Endodermal cell (in vitro differentiated cells): ENCODE measurements at regions not wholly inside any gene's neighbourhood (a gene's known extent, or its start where the extent isn't known, plus 50 kb on each side); places are given as distances from the start of the nearest gene placed in this dataset.

ENCODE experiments used
- DNase-seq: peaks from one replicate; pipeline ENCODE4 v3.0.0-alpha.2; 2017
- H3K27ac ChIP-seq: 2 replicates; pipeline ENCODE4 v1.5.1; 2013; ENCODE audit warnings: mild to moderate bottlenecking, low read depth, low read length, moderate library complexity
- H3K27me3 ChIP-seq: 2 replicates; pipeline ENCODE4 v1.6.1; 2013; ENCODE audit warnings: mild to moderate bottlenecking, low read length, moderate library complexity; ENCODE audit not compliant: insufficient read depth, control insufficient read depth, poor library complexity, severe bottlenecking
- H3K36me3 ChIP-seq: 2 replicates; pipeline ENCODE4 v1.7.0; 2013; ENCODE audit warnings: mild to moderate bottlenecking, low read length, moderate library complexity; ENCODE audit not compliant: control insufficient read depth, insufficient read depth
- H3K4me1 ChIP-seq: one replicate; pipeline ENCODE4 v1.7.0; 2013; ENCODE audit warnings: low read length; ENCODE audit not compliant: control insufficient read depth, insufficient read depth
- H3K4me3 ChIP-seq: 2 replicates; pipeline ENCODE4 v1.5.1; 2013; ENCODE audit warnings: mild to moderate bottlenecking, low read length, moderate library complexity
- H3K9ac ChIP-seq: 2 replicates; pipeline ENCODE4 v1.6.1; 2013; ENCODE audit warnings: mild to moderate bottlenecking, low read length, moderate library complexity; ENCODE audit not compliant: poor library complexity, severe bottlenecking; ENCODE audit errors: extremely low read depth
- H3K9me3 ChIP-seq: 2 replicates; pipeline ENCODE4 v1.6.1; 2013; ENCODE audit warnings: mild to moderate bottlenecking, low read length, moderate library complexity; ENCODE audit not compliant: control insufficient read depth
- H3K27ac Mint-ChIP-seq: 2 replicates; pipeline ENCODE4 v1.8.0; 2020; ENCODE audit warnings: mixed read lengths
- H3K27me3 Mint-ChIP-seq: 2 replicates; pipeline ENCODE4 v1.8.0; 2021; ENCODE audit warnings: mild to moderate bottlenecking, mixed read lengths; ENCODE audit not compliant: insufficient read depth
- H3K36me3 Mint-ChIP-seq: 2 replicates; pipeline ENCODE4 v1.8.0; 2020; ENCODE audit warnings: low read depth, mixed read lengths
- H3K4me1 Mint-ChIP-seq: 2 replicates; pipeline ENCODE4 v1.8.0; 2020; ENCODE audit warnings: mixed read lengths
- H3K4me3 Mint-ChIP-seq: 2 replicates; pipeline ENCODE4 v1.8.0; 2020; ENCODE audit warnings: mild to moderate bottlenecking, moderate library complexity, mixed read lengths
- H3K9me3 Mint-ChIP-seq: 2 replicates; pipeline ENCODE4 v1.8.0; 2020; ENCODE audit warnings: mild to moderate bottlenecking, mixed read lengths
- WGBS, 2 experiments: methylation state at CpG; one replicate each; pipeline versions ENCODE4 v1.1.5 to v1.1.7; 2013; ENCODE audit warnings: missing lambda C conversion rate in 2 of 2, mixed read lengths in 1 of 2; ENCODE audit not compliant: insufficient coverage in 1 of 2, insufficient read length in 1 of 2; 5-methylcytosine and 5-hydroxymethylcytosine counted together
- TF ChIP-seq, protein P1 (sequence below): fragments of 200-600 bp; sonication (generic); conservative IDR thresholded peaks from 2 replicates; pipeline ENCODE4 v1.5.0; 2021; ENCODE audit warnings: antibody characterized with exemption, mild to moderate bottlenecking

DNA sequence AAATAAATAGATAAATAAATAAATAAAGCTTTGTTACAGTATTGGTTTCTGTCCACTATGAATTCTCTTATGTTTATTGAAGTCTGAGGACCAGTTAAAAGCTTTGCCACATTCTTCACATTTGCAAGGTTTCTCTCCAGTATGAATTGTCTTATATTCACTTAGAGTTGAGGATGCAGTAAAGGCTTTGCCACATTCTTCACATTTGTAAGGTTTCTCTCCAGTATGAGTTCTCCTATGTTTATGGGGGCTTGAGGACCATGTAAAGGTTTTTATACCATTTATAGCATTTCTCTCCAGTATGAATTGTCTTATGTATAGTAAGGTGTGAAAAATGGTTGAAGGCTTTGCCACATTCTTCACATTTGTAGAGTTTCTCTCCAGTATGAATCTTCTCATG lies 168.3 kb downstream of the ZNF737 start:
- peak overlapping the region; percentile 72 for H3K4me3 ChIP-seq
- TF ChIP-seq, protein P1, sequence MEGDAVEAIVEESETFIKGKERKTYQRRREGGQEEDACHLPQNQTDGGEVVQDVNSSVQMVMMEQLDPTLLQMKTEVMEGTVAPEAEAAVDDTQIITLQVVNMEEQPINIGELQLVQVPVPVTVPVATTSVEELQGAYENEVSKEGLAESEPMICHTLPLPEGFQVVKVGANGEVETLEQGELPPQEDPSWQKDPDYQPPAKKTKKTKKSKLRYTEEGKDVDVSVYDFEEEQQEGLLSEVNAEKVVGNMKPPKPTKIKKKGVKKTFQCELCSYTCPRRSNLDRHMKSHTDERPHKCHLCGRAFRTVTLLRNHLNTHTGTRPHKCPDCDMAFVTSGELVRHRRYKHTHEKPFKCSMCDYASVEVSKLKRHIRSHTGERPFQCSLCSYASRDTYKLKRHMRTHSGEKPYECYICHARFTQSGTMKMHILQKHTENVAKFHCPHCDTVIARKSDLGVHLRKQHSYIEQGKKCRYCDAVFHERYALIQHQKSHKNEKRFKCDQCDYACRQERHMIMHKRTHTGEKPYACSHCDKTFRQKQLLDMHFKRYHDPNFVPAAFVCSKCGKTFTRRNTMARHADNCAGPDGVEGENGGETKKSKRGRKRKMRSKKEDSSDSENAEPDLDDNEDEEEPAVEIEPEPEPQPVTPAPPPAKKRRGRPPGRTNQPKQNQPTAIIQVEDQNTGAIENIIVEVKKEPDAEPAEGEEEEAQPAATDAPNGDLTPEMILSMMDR = no peak
- peaks cover 72% of the 10 kb centered on the region for H3K36me3 Mint-ChIP-seq
- H3K4me3 Mint-ChIP-seq = no peak overlapping the region
- H3K4me1 Mint-ChIP-seq = no peaks in the 10 kb centered on the region
- no peak for DNase-seq
- no peaks in the 10 kb centered on the region for H3K27me3 ChIP-seq
- H3K36me3 ChIP-seq = peaks cover 54% of the 10 kb centered on the region
- no peak overlapping the region for H3K27ac ChIP-seq
- H3K4me1 ChIP-seq = no peaks in the 10 kb centered on the region
- H3K27ac Mint-ChIP-seq = no peak overlapping the region
- no peak overlapping the region for H3K9ac ChIP-seq
- no peaks in the 10 kb centered on the region for H3K27me3 Mint-ChIP-seq
- H3K9me3 Mint-ChIP-seq = peaks cover 70% of the 10 kb centered on the region
- H3K9me3 ChIP-seq = peaks cover 99% of the 10 kb centered on the region

DNA sequence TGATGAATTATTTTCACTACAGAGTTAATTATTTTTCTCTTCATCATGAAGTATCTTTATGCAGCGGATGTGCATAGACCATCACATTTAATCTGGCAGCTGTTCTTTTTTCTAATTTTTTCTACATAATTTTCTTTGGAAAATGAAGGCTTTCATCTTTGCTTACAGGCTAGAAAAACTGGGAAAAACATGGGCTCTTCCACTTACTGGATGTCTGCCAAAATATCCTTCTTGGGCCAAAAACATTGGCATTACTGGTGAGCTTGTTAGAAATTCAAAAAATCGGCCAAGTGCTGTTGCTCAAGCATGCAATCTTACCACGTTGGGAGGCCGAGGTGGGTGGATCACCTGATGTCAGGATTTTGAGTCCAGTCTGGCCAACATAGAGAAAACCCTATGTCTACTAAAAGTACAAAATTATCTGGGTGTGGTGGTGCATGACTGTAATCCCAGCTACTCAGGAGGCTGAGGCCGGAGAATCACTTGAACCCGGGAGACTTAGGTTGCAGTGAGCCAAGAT lies 176.8 kb downstream of the ZNF737 start:
- H3K4me3 Mint-ChIP-seq = no peak overlapping the region
- WGBS, 2 experiments = 72 to 95% methylated on average over 5 to 6 of the region's 6 CpGs
- no peaks in the 10 kb centered on the region for H3K4me1 ChIP-seq
- H3K36me3 Mint-ChIP-seq = peaks cover 12% of the 10 kb centered on the region
- H3K36me3 ChIP-seq = no peaks in the 10 kb centered on the region
- peaks cover 1% of the 10 kb centered on the region for H3K4me1 Mint-ChIP-seq
- peaks cover 12% of the 10 kb centered on the region for H3K9me3 Mint-ChIP-seq
- no peak overlapping the region for H3K9ac ChIP-seq
- peaks cover 30% of the 10 kb centered on the region for H3K9me3 ChIP-seq
- no peak overlapping the region for H3K27ac Mint-ChIP-seq
- H3K27me3 ChIP-seq = no peaks in the 10 kb centered on the region
- no peaks in the 10 kb centered on the region for H3K27me3 Mint-ChIP-seq
- no peak overlapping the region for H3K4me3 ChIP-seq
- no peak for DNase-seq
- no peak overlapping the region for H3K27ac ChIP-seq
- TF ChIP-seq, protein P1 = no peak

DNA sequence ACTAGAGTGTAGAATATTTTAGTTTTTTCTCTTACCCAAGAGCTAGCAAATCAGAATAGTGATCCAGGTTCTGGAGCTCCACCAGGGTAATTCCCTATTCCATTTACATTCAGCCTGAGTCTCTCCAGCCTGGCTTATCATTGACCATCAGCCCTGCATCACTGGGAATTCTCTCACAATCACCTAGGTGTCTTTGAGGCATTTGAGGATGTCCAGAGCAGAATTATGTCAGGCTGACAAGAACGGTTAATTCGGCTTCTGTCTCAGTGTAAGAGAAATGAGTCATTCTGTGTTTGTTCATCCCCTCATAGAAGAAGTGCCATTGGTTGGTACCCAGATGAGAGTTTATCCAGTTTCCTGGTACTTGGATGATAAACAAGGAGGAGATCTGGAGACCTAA lies 180.5 kb downstream of the ZNF737 start:
- no peak overlapping the region for H3K27ac ChIP-seq
- H3K27me3 ChIP-seq = no peaks in the 10 kb centered on the region
- Mint-ChIP-seq H3K36me3 (no peaks in the 10 kb centered on the region), H3K4me3 (no peak overlapping the region), H3K4me1 (peaks cover 3% of the 10 kb centered on the region), H3K9me3 (no peaks in the 10 kb centered on the region), H3K27me3 (no peaks in the 10 kb centered on the region), H3K27ac (no peak overlapping the region)
- H3K4me3 ChIP-seq = no peak overlapping the region
- WGBS, 2 experiments = 90 to 91% methylated on average over 2 of the region's 2 CpGs
- no peaks in the 10 kb centered on the region for H3K4me1 ChIP-seq
- no peaks in the 10 kb centered on the region for H3K36me3 ChIP-seq
- peaks cover 8% of the 10 kb centered on the region for H3K9me3 ChIP-seq
- TF ChIP-seq, protein P1 = no peak
- no peak overlapping the region for H3K9ac ChIP-seq
- DNase-seq = no peak
